Peyer's patch (tissue), 4 donors: ENCODE measurements at regions not wholly inside any gene's neighbourhood (a gene's known extent, or its start where the extent isn't known, plus 50 kb on each side); places are given as distances from the start of the nearest gene placed in this dataset.

Experiments
- DNase-seq, 3 donors: peaks; one replicate each; pipeline ENCODE4 v3.0.0-alpha.2; 2017 to 2019
- H3K27ac ChIP-seq, 4 donors: fragments of 200-600 bp; sonication (generic); one replicate each; pipeline ENCODE4 v1.5.1; 2016 to 2019
- H3K27me3 ChIP-seq, 2 donors: fragments of 200-600 bp; sonication (generic); one replicate each; pipeline ENCODE4 v1.5.1; 2019
- H3K36me3 ChIP-seq, 3 donors: fragments of 200-600 bp; sonication (generic); one replicate each; pipeline ENCODE4 v1.5.1; 2016 to 2019
- H3K4me1 ChIP-seq, 4 donors: fragments of 200-600 bp; sonication (generic); one replicate each; pipeline ENCODE4 v1.5.1; 2016 to 2019
- H3K4me3 ChIP-seq, 4 donors: fragments of 200-600 bp; sonication (generic); 1 replicate in 3 of 4; 2 replicates in 1 of 4; pipeline ENCODE4 v1.5.1; 2016 to 2019; ENCODE audit warnings: mild to moderate bottlenecking in 1 of 4
- H3K9me3 ChIP-seq, 4 donors: fragments of 200-600 bp; sonication (generic); one replicate each; pipeline ENCODE4 v1.5.1; 2016 to 2019; ENCODE audit warnings: mild to moderate bottlenecking in 1 of 4
- CTCF ChIP-seq, 6 experiments: fragments of 450-650 bp in 4 of 6; fragments of 200-600 bp in 2 of 6; sonication (generic) in 1 of 6; IDR thresholded peaks; one replicate each; pipeline ENCODE4 v1.5.1; 2017 to 2019; ENCODE audit warnings: antibody characterized with exemption in 6 of 6, mild to moderate bottlenecking in 3 of 6, moderate library complexity in 1 of 6
- POLR2A ChIP-seq, 2 donors: fragments of 450-650 bp; IDR thresholded peaks; one replicate each; pipeline ENCODE4 v1.5.1; 2017; ENCODE audit warnings: antibody characterized with exemption in 2 of 2, mild to moderate bottlenecking in 2 of 2, moderate library complexity in 2 of 2

- Histone ChIP-seq H3K9me3 (peaks cover 0 to 3% (median 0%) of the 10 kb centered on the region in 4 donors), H3K27me3 (no peaks in the 10 kb centered on the region), H3K36me3 (no peaks in the 10 kb centered on the region), H3K27ac (no peak overlapping the region), H3K4me3 (no peak overlapping the region), H3K4me1 (no peaks in the 10 kb centered on the region)
- TF ChIP-seq CTCF (IDR thresholded peaks at IDR 0.05): no peak
- TF ChIP-seq POLR2A (IDR thresholded peaks at IDR 0.05): no peak
- no peak for DNase-seq
Observed at GRCh38 chr18:45538444-45538843, 76.8 kb upstream of the SLC14A2 start.

- no peak for DNase-seq
- no peak overlapping the region for H3K27ac ChIP-seq
- H3K9me3 ChIP-seq: peaks cover 0 to 3% (median 0%) of the 10 kb centered on the region in 4 donors
- TF ChIP-seq CTCF (IDR thresholded peaks at IDR 0.05) (no peak), POLR2A (IDR thresholded peaks at IDR 0.05) (no peak)
- H3K4me1 ChIP-seq: no peaks in the 10 kb centered on the region
- H3K4me3 ChIP-seq: no peak overlapping the region
- no peaks in the 10 kb centered on the region for H3K27me3 ChIP-seq
- H3K36me3 ChIP-seq: no peaks in the 10 kb centered on the region
Observed at GRCh38 chr18:45539491-45539891, 75.8 kb upstream of the SLC14A2 start.

- no peaks in the 10 kb centered on the region for H3K36me3 ChIP-seq
- no peak overlapping the region for H3K4me3 ChIP-seq
- no peaks in the 10 kb centered on the region for H3K4me1 ChIP-seq
- peaks cover 0 to 3% (median 0%) of the 10 kb centered on the region in 4 donors for H3K9me3 ChIP-seq
- H3K27ac ChIP-seq: no peak overlapping the region
- TF ChIP-seq CTCF (IDR thresholded peaks at IDR 0.05): no peak
- TF ChIP-seq POLR2A (IDR thresholded peaks at IDR 0.05): no peak
- DNase-seq: no peak
- no peaks in the 10 kb centered on the region for H3K27me3 ChIP-seq
Observed at GRCh38 chr18:45540125-45540524, 75.2 kb upstream of the SLC14A2 start.

GRCh38 chr18:45541421-45541820 lies 73.9 kb upstream of the SLC14A2 start:
- DNase-seq: no peak
- TF ChIP-seq CTCF (IDR thresholded peaks at IDR 0.05) (no peak), POLR2A (IDR thresholded peaks at IDR 0.05) (no peak)
- Histone ChIP-seq H3K4me3 (no peak overlapping the region), H3K4me1 (no peaks in the 10 kb centered on the region), H3K9me3 (peaks cover 0 to 3% (median 0%) of the 10 kb centered on the region in 4 donors), H3K36me3 (no peaks in the 10 kb centered on the region), H3K27me3 (no peaks in the 10 kb centered on the region), H3K27ac (no peak overlapping the region)

- H3K9me3 ChIP-seq: peaks cover 0 to 3% (median 0%) of the 10 kb centered on the region in 4 donors
- no peaks in the 10 kb centered on the region for H3K36me3 ChIP-seq
- TF ChIP-seq POLR2A (IDR thresholded peaks at IDR 0.05) (no peak), CTCF (IDR thresholded peaks at IDR 0.05) (no peak)
- no peak for DNase-seq
- H3K4me1 ChIP-seq: no peaks in the 10 kb centered on the region
- H3K27ac ChIP-seq: no peak overlapping the region
- no peaks in the 10 kb centered on the region for H3K27me3 ChIP-seq
- no peak overlapping the region for H3K4me3 ChIP-seq
Observed at GRCh38 chr18:45542043-45542442, 73.2 kb upstream of the SLC14A2 start.

GRCh38 chr18:45547910-45548309 lies 67.4 kb upstream of the SLC14A2 start:
- Histone ChIP-seq H3K27ac (no peak overlapping the region), H3K4me1 (no peaks in the 10 kb centered on the region), H3K27me3 (no peaks in the 10 kb centered on the region), H3K36me3 (no peaks in the 10 kb centered on the region), H3K9me3 (no peaks in the 10 kb centered on the region), H3K4me3 (no peak overlapping the region)
- DNase-seq: no peak
- TF ChIP-seq POLR2A (IDR thresholded peaks at IDR 0.05): no peak
- no peak for TF ChIP-seq CTCF (IDR thresholded peaks at IDR 0.05)
